GM19372 (cell line): ENCODE measurements at regions not wholly inside any gene's neighbourhood (a gene's known extent, or its start where the extent isn't known, plus 50 kb on each side); places are given as distances from the start of the nearest gene placed in this dataset.

Experiments
- ATAC-seq: cut with Tn5 transposase; IDR thresholded peaks from one replicate; pipeline ENCODE4 v1.9.1; 2021; ENCODE audit warnings: mild to moderate bottlenecking, low read depth, moderate library complexity; ENCODE audit not compliant: unreplicated experiment

- ATAC-seq, result no peak
Measured at GRCh38 chr5:54695198-54695966, 177.8 kb downstream of the SNX18 start.

DNA sequence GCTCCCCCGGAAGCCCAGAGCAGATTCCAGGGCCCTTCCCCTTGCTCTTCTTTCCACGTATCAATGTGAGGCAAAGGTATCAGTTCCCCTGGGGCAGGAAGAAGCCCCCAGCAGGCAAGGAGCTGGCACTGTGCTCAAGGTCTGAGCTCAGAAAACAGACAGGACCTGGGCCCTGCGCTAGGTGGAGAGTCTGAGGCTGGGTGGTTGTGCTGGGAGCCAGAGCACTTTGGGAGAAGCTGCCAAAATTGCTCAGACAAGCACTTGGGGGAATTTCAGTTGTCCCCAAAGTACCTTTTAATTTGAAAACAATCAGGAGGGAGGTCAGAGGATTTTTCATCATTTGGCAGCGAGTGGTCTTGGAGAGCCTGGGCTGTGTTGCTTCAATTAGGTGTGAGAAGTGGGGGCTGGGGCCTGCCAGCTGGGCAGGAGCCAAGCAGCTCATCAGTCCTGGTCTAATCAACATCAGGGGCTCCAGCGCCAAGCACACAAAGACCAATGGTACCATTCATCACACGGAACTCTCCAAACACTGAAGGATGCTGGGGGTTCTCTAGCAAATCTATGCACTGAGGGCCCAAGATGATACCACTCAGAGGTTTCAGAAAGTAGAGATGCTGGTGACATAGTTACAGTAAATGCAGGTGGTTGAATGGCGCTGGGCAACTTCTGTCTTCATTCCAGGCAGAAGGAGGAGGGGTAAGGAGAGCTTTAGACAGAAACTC lies 176.5 kb downstream of the SNX18 start:
- ATAC-seq, result no peak

- ATAC-seq, result no peak
Measured at GRCh38 chr5:54692631-54693030, 175.1 kb downstream of the SNX18 start.

- no peak for ATAC-seq
Measured at GRCh38 chr5:54691656-54692055, 174.1 kb downstream of the SNX18 start.

DNA sequence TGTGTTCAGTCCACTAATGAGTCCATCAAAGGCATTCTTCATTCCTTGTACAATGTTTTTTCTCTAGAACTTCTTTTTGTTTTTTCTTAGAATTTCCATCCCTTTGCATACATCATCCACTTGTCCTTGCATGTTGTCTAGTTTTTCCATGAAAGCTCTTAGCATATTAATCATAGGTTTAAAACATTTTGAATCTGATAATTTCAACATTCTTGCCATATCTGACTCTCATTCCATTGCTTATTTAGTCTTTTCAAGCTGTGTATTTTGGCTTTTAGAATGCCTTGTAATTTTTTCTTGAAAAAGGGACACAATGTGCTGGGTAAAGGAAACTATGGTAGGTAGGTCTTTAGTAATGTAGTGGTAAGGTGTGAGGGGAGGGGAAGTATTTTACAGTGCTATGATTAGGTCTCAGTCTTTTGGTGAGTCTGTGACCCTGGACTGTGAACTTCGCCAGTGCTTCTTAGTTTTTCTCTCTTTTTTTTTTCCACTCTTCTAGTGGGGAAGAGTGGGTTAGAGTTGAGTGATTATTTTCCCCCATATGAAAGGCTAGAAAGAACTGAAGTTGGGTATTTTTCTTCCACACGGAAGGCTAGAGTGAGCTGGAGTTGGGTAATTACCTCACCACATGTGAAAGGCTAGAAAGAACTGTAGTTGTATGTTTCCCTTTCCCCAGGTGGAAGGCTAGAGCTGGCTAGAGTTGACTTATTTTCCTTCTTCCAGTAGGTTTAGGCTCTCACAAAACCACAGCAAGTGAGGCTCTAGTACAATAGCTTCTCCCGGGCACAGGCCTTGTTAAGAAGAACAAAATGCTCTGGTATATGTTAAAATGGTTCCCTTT lies 172.1 kb downstream of the SNX18 start:
- no peak for ATAC-seq

DNA sequence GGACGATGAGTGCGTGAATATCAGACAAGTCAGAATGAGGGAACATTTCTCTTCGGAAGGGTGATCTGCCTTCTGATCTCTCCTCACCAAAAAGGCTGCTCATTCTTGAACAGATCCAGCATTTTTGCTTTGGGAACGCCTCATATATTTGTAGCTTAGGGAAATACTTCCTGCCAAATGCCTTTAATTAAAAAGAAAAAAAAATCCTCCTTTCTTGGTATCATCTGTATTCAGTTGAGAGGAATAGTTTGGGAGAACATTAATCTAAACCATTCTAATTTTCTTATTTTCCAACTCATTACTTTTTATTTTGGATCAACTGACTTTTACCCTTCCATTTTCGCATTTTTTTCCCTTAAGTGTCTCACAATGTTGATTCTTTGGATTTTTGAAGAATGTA lies 163.4 kb downstream of the SNX18 start:
- ATAC-seq, result no peak

DNA sequence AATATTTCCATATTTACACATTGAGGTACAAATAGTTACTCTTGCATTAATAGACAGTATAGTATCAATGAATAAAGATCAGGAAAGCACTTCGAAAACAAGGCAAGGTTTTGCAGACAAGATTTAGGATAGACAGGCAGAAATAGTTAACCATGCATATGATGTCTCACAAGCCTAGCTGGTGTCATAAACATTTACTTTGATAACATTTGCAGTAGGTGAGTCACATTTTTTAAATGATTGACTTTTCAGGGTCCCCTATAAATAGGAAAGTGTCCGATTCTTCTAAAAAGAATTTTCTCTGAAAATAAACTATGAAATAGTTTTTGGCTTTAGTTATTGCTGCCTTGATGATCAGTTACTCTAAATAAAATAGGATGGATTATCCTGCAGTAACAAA lies 162.1 kb downstream of the SNX18 start:
- ATAC-seq, result no peak

GRCh38 chr5:54678737-54679136 lies 161.2 kb downstream of the SNX18 start:
- no peak for ATAC-seq

- ATAC-seq, result no peak
Measured at GRCh38 chr5:54676481-54677340, 159.2 kb downstream of the SNX18 start.

GRCh38 chr5:54673523-54674225 lies 156.1 kb downstream of the SNX18 start:
- peak; percentile 90 for ATAC-seq

DNA sequence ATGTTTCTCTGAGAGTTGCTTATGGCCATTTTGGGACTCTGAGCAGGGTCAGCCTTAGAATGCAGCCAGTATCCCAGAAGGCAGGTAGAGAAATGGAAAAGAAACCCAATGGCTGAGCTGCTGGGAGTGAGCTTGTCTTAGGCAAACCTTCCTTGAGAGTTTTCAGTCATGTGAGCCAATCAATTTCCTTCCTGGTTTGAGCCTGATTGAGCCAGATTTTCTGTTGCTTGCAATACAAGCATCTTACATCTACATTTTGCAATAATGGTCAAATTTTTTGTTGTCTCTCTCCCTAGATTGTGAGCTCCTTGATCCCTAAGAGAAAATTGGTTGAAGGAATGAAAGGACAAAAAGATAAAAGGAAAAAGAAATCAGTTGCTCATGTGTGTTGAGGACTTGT lies 155.3 kb downstream of the SNX18 start:
- ATAC-seq, result no peak

- ATAC-seq, result no peak
Measured at GRCh38 chr5:54671681-54672080, 154.1 kb downstream of the SNX18 start.

GRCh38 chr5:54671111-54671531 lies 153.6 kb downstream of the SNX18 start:
- no peak for ATAC-seq

DNA sequence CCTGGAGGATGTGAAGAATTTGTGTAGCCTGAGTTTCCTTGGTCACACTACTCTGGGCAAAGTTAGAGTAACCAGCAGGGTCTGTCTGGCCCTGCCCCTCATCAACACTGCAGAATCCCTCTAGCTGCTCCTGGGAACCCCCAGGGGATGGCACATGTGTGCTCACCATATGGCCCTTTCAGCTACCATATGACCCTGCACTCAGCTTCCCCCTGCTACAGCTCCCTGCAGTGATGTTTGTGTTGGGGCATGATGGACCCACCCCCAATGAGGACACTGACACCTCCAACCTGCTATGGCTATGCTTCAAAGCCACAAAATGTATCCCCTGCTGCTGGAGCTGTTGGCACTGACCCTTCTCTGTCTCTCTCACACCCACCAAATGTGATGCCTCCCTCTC lies 152.7 kb downstream of the SNX18 start:
- ATAC-seq, result no peak

- no peak for ATAC-seq
Measured at GRCh38 chr5:54669845-54670244, 152.3 kb downstream of the SNX18 start.

- no peak for ATAC-seq
Measured at GRCh38 chr5:54669285-54669684, 151.7 kb downstream of the SNX18 start.

DNA sequence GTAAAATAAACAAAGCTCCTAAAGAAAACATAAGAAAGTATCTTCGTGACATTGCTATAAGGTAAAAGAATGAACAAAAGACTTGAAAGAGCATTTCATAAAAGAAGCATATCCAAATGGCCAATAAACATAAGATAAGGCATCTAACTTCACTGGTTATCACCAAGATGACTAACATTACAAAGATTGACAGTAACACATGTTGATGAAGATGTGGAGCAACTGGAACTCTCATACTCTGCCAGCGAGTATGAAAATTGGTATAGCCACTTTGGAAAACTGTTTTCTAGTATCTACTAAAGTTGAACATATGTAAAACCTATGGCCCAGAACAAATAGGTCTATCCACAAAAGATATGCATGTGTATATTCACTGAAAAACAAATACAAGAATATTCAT lies 150.5 kb downstream of the SNX18 start:
- ATAC-seq, result no peak

- ATAC-seq, result no peak
Measured at GRCh38 chr5:54667136-54667535, 149.6 kb downstream of the SNX18 start.

DNA sequence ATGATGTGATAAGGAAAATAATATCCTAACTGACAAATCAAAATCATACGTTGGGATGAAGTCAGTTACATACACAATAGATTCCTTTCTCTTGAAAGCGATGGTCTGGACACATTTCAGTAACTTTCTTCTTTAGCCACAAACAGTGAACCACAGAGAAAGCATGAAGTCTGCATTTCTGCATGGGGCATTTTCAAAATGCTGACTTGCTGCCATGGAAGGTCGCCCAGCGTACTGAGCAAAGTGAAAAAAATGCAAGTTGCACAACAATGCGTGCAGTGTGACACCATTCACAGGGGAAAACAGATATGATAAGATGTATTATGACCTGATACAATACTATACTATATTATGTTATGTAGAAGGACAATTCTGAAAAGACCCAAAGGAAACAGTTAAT lies 146.3 kb downstream of the SNX18 start:
- ATAC-seq, result no peak

DNA sequence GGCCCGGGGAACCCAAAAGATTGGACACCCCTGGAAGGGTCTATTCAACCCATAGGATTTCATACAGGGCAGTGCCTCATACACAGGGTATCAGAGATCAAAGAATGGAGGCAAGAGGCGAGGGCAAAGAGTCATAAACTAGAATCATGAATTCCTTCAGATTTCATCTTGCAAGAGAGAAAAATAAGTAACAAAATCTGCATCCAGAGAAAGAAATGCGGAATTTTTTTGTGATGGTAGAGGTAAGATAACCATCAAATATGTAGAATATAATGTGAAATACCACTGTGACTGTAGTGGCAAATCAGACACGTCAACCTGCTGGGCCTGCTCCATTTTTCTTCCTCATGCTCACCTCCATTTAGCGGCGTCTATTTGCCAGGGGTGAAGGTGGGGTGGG lies 143.6 kb downstream of the SNX18 start:
- no peak for ATAC-seq
